HG03045 (cell line): ENCODE measurements at regions not wholly inside any gene's neighbourhood (a gene's known extent, or its start where the extent isn't known, plus 50 kb on each side); places are given as distances from the start of the nearest gene placed in this dataset.
"Not testable (repeated sequence)": the region's sequence is repeated elsewhere in the genome, so short reads cannot be mapped to it uniquely, and the experiment has no call there.

ENCODE experiments used
- ATAC-seq: cut with Tn5 transposase; IDR thresholded peaks from one replicate; pipeline ENCODE4 v1.9.1; 2021; ENCODE audit warnings: mild to moderate bottlenecking, moderate library complexity; ENCODE audit not compliant: unreplicated experiment

GRCh38 chr2:83471655-83472054 lies 987.4 kb downstream of the SUCLG1 start:
- no peak for ATAC-seq

GRCh38 chr2:83470928-83471327 lies 988.2 kb downstream of the SUCLG1 start:
- ATAC-seq, result no peak

DNA sequence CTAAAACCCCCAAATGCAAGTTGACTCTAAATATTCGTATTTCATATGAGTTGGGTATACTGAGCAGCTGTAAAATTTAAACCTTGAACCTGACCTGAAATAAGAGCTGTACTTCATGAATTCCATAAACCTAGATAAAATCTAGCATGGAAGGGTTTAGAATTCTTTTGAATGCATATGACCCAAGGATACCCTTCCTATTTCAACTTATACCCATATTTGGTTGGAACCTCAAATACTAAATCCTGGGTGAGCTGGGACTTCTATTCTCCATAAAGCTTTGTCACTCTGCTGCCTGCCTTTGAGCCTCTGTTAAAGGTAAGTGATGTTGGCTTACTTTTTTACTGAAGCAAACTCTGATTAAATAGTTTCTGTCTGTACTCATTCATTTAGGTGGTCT lies 994.6 kb downstream of the SUCLG1 start:
- ATAC-seq, result no peak

GRCh38 chr2:83462881-83463280 lies 996.2 kb downstream of the SUCLG1 start:
- ATAC-seq, result no peak

- ATAC-seq, result no peak
Observed at GRCh38 chr2:83461135-83461534, 997.9 kb downstream of the SUCLG1 start.

DNA sequence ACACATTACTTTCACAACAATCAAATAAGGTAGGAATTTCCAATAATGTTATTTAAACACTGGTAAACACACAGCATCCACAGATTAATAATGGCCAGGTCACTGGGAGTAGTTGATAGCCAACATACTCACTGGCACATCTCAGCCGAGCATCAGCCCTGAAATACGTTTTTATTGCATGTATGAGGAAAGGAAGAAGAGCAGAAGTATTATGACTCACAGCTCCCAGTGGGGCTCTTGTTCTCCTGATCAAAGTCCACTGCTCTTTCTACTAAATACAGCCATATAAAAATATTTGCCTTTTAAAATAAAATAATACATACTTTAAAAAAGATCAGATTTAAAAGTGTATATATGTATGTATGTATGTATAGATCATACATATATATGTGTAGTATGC lies 999.6 kb downstream of the SUCLG1 start:
- ATAC-seq, result no peak

DNA sequence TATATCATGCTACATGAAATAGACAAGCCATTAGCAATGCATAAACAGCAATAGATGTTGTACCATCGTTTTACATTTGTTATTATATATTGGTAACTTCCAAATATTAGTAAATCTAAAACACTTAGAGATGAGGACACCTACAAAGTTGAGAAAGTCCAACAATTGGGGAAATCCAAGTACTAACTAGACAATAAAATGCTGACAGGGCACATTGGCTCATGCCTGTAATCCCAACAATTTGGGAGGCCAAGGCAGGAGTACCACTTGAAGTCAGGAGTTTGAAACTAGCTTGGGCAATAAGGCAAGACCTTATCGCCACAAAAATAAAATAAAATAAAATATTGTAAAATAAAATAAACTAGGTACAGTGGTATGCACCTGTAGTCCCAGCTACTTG lies 1023.1 kb downstream of the SUCLG1 start:
- no peak for ATAC-seq

DNA sequence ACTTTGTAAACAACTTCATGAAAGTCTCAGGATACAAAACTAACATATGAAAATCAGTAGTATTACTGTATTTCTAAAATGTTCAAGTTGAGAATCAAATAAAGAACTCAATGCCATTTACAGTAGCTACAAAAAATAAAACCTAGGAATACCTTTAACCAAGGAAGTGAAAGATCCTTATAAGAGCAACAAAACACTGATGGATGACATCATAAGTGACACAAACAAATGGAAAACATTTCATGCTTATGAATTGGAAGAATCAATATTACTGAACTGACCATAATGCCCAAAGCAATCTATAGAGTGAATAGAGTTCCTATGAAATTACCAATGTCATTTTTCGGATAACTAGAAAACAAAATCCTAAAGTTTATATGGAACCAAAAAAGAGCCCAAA lies 1038.1 kb downstream of the SUCLG1 start:
- ATAC-seq, result no peak

DNA sequence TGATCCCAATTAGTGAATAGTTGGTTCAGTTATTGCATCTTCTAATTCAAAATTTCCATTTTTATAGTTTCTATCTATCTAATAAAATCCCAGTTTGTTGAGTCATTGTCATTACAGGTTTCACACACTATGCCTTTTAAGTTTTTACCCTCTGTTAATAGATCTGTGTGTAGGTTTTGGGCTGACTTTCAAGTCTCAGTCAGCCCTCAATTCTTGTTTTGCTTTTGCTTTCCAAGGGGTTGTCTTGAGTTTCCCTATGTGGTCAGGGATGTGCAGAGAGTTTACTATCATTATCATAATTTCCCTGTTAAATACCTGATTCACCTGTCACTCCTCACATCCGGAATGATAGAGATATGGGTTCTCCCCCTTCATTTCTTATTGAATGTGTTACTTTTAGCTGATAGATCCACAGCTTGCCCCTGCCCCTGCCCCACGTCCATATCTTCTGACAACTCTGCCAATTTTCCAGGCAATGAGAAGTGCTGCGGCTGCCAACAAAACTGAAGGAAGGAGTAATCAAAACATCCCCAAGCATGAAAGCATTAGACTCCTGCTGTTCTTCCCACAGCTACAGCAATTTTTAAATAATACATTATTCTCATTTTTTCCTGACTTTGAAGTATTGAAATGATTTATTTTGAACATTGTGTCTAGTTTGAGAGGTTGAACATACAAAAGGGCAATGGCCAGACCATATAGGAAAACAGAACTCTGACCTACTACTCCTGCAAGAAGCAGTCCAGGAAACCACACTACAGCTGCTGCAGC lies 1064.8 kb downstream of the SUCLG1 start:
- no peak for ATAC-seq

DNA sequence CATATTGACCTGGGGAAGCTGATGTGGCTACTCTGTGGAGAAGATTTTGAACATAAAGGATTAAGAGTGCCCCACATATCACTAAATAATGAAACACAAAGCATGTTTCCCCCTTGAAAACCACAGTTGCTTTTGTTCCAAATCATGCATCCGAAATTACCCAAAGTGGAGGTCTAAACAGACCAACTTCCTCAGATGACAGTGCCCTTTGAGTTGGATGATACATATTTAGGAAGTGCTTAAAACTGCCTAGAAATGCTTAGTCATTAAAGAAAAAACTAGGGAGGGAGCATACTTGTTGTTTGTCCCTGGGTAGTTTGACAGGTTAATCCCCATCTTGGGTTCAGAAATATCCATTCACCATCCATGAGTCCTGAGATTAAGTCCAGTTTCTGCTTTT lies 1070.3 kb downstream of the SUCLG1 start:
- ATAC-seq, result no peak

GRCh38 chr2:83386549-83386948 lies 1072.5 kb downstream of the SUCLG1 start:
- no peak for ATAC-seq

- ATAC-seq, result no peak
Observed at GRCh38 chr2:83378921-83379320, 1080.2 kb downstream of the SUCLG1 start.

- ATAC-seq, result no peak
Observed at GRCh38 chr2:83376731-83377130, 1082.3 kb downstream of the SUCLG1 start.

DNA sequence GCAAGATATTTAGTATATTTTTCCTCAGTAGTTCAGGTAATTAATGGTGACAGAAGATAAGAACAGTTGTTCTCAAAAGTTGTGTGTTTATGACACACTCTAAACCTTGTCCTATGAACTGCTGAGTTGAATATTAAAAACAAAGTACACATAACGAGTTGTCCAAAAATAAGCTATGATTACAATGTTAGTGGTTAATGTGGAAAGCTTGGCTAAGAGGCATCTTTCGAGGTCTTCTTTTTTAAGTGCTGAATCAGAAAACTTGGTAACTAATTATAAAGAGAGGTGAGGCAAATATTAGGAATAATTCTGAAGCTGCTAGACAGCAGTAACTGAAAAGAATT lies 1088.7 kb downstream of the SUCLG1 start:
- no peak for ATAC-seq

- no peak for ATAC-seq
Observed at GRCh38 chr2:83369601-83370418, 1089.3 kb downstream of the SUCLG1 start.

DNA sequence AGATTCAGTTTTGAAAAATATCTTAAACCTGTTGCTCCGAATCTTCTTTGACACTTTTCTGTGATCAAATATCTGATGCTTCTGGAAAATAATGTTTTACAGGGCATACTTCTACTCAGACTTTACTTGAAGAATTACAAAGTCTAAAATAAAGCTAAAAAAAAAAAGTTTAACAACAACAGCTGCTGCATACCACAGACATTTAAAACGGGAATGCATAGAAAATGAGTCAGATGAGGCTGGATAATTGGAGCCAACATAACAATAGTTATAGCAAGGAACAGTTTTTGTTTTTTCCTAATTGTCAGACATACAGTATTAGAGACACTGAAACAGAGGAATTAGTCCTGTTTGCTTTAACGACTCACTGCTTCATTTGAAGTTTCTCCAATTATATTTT lies 1090.2 kb downstream of the SUCLG1 start:
- ATAC-seq, result no peak

GRCh38 chr2:83368461-83368860 lies 1090.6 kb downstream of the SUCLG1 start:
- ATAC-seq, result no peak

- ATAC-seq, result no peak
Observed at GRCh38 chr2:83365476-83365875, 1093.6 kb downstream of the SUCLG1 start.

DNA sequence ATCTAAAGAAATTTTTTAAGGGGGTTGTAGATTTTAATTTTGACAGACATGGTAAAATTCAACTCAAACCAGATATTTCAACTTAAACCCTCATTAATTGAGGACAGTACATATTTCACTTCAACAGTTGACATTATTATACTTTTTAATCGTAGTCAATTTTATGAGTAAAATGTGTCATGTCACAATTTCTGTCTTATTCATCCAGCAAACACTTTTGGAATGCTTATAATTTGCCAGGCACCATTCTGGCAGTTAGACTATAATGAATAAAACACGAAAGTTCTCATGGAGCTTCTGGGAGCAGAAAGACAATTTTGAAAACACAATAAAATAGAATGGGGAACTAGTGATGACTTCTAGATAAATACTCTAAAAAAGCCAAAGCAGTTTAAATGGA lies 1094.8 kb downstream of the SUCLG1 start:
- ATAC-seq, result no peak

DNA sequence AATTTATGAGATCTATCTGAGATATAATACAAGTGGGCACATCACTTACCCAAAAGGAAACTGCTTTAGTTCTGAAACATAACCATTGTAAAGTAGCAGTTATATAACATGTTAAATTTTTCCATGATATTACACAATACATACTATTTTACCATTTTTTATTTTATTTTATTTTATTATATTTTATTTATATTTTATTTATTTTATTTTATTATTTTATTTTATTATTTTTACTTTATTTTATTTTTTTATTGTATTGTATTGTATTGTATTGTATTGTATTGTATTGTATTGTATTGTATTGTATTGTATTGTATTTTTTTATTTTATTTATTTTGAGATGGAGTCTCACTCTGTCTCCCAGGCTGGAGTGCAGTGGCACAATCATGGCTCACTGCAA lies 1095.9 kb downstream of the SUCLG1 start:
- not testable (repeated sequence) for ATAC-seq

- no peak for ATAC-seq
Observed at GRCh38 chr2:83359336-83359735, 1099.7 kb downstream of the SUCLG1 start.

DNA sequence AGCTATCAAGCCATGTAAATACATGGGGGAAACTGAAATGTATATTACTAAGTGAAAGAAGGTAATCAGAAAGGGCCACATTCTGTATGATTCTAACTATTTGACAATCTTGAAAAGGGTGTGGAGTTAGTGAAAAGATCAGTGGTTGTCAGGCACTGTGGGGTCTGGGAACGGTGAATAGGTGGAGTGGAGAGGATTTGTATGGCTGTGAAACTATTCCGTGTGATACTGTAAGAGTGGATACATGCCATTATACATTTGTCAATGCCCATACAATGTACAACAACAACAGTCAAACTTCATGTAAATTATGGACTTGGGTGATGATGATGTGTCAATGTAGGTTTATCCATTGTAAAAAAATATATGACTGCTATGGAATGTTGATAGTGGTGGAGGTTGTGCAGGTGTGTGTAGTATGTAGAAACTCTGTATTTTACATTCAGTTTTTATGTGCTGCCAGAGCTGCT lies 1116.2 kb downstream of the SUCLG1 start:
- ATAC-seq, result no peak
